HG02970 (cell line): ENCODE measurements at regions not wholly inside any gene's neighbourhood (a gene's known extent, or its start where the extent isn't known, plus 50 kb on each side); places are given as distances from the start of the nearest gene placed in this dataset.

Experiments
- ATAC-seq: cut with Tn5 transposase; IDR thresholded peaks from one replicate; pipeline ENCODE4 v1.9.1; 2021; ENCODE audit warnings: mild to moderate bottlenecking, moderate library complexity, moderate number of reproducible peaks; ENCODE audit not compliant: unreplicated experiment, low FRiP score

- ATAC-seq, result no peak
Observed at GRCh38 chr3:66796343-66796742, 201.8 kb upstream of the KBTBD8 start.

DNA sequence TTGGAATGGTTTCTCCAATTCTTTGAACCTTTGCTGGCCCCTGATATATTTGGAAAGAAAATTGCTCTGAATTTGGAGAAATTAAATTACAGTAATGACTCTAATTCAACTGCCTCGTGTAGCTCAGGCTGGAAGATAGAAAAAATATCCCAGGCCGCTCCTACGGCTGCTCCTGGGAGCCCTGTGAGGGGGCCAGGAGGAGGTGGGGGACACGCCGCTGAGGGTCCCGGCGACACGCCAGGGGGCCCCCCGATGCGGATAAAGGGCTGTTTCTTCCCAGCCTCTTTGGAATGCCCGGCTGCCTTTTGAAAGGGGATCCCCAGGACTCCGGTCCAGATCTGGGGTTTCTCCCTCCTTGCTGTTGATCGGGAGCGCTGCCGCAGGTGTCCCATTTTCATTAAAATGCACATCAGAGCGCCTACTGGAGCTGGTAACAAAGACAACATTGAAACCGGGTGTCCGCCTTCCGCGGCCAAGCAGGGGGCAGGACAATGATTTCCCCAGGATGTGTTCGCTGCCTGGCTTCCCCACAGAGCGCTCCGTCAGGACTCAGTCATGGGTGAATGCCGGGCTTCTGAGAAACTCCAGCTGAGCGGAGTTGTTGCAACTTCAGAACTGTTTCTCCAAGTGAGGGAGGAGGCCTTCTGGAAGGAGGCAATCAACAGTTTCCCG, 200.1 kb upstream of the KBTBD8 start:
- no peak for ATAC-seq

DNA sequence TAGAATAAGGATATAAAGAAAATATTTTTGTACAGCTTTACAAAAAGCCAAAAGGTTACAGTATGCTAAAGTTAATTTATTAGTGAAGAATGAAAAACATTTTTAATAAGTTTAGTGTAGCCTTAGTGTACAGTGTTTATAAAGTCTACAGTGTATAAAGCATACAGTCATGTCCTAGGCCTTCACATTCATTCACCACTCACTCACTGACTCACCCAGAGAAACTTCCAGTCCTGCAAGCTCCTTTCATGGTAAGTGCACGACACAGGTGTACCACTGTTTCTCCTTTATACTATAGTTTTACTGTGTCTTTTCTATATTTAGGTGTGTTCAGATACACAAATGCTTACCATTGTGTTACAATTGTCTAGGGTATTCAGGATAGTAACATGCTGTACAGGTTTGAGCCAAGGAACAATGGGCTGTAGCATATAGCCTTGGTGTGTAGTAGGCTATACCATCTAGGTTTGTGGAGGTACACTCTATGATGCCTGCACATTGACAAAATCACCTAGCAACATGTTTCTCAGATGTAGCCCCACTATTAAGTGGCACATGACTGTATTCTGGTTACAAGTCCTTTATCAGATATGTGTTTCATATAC, 197.1 kb upstream of the KBTBD8 start:
- no peak for ATAC-seq

DNA sequence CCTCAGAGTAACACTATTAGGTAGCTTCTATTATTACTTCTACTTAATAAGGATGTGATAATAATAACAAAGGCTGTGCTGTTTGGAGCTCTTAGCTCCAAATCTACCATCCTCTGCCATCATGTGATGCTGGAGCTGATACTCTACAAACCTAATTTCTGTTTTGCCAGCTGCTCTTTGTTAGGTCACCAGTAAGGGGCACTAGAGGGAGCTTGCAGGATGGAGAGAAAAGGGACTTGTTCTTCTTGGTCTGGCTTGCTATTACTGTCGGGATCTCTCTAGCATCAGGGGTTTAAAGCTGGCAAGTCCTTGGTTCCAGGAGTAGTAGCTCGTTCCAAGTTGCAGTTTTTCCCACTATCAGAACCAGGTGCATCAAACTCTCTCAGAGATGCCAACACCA, 194.9 kb upstream of the KBTBD8 start:
- no peak for ATAC-seq

DNA sequence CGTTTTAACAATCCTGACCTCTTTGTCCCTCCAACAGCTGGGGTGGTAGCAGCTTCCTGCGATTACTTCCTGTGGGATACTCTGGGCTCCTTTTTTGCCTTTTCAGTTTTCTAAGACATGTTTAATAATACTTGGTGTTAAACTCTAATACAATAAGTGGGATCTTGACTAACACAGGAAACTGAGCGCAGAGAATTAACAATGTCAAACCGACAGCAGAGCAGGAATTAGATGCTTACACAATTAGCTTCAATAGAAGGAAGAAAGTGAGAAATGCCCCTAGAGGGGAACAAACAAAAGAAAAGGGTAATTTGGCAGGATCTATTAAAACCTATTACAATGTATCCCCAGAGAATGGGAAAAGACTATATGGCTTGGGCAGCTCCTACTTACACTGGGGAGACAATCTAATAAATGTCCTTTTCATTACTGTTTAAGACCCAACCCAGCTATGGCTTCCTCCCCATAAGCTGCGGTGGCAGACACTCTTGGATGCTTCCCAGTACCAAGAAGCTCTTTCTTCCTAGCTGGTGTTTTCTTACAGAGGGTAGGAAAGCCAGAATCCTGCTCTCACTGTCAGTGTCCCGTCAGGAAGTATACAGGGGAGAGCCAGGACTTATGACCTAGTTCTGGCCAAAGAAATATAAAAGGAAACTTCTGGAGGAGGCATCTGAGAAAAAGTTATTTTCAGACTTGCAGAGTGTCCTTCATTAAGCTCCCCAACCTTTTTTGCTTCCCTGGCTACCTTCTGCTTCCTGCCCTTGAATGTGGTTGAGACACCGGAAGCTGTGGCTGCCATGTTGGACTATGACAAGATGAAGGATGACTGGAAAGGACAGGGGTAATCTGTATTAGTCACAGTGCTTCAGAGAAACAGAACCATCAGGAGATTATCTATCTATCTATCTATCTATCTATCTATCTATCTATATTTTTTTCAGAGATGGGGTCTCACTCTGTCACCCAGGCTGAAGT, 194.1 kb upstream of the KBTBD8 start:
- ATAC-seq, result no peak

DNA sequence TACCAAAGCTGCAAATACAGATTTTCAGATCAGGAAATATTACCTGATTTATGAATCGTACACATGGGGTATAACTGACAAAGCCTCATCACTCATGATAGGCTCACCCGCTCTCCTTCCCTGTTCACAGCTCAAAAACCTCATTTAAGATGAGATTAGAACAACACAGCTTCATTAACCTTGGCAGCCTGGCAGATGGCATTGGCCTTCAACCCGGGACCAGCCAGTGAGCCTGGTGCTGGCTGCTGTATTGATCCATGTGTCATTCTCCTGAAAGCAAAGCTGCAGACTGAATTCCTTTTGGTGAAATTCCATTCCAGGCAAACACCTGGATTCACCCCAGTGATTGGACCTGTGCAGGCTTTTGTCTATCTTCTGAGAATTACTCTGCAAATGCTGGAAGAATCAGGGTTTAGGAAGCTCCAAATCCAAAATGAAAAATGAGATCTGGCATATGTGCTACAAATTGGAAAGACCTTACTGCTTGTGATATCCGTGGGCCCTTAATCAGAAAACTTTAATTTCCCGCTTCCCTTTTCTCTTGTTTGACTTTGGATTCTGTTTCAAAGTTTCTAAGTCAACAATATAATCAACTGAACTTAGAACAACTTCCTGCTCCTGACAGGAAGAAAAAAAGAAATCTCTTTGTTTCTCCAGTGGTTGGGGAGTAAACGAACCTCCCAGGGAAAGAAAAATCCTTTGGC, 189.1 kb upstream of the KBTBD8 start:
- ATAC-seq, result no peak

- ATAC-seq, result no peak
Observed at GRCh38 chr3:66809595-66809958, 188.5 kb upstream of the KBTBD8 start.

DNA sequence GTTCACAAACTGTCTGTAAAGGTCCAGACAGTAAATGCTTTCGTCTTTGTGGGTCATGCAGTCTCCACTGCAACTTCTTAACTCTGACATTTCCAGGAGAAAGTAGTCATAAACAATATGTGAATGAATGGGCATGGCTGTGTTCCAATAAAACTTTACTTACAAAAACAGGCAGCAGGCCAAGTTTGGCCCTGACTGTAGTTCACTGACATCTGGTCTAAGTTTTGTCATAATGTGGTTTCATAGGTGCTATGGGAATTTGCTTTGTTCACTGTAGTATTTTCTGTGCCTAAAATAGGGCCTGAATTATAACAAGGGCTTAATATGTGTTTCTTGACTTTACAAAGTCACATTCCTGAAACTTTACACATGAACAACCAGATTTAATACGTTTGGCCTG, 186.0 kb upstream of the KBTBD8 start:
- ATAC-seq, result no peak

- no peak for ATAC-seq
Observed at GRCh38 chr3:66812741-66813140, 185.4 kb upstream of the KBTBD8 start.

- no peak for ATAC-seq
Observed at GRCh38 chr3:66816090-66816761, 181.9 kb upstream of the KBTBD8 start.

- ATAC-seq, result no peak
Observed at GRCh38 chr3:66817951-66818557, 180.1 kb upstream of the KBTBD8 start.

GRCh38 chr3:66819993-66820501, 178.1 kb upstream of the KBTBD8 start:
- no peak for ATAC-seq

DNA sequence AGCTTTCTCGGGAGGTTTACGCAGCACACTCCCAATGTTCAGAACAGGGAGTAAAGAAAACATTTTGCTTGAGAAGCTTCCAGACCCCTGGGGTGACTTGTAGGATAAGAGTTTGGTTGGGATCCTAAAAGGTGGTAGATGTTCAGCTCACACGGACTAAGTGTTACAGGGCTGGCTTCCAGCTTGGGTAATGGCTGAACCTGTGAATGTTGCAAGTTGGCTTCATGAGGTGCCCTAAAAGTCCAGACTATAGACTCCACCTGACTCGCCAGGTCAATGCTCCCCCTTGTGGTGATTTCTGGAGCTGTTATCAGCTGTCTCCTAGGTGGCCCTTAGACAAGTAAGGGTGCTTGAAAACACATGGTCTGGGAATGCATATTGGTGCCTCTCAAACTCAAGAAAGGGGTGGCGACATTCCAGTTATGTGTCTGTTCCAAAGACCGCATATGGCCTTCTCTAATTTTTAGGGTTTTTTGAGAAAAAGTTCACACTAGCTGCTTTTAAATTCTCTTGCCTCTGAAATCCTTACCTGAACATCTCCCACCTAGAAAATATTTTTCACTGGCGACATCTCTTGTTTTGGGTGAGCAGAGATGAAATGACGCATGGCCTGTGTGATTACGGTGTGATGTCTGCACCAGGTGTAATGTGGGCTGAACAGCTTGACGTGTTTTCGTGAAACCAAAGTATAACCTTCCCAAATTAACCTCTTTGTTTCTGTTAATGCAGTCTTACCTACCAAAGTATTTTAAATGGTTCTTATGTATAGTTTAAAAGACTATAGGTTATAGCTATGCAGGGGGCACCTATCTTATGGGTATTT, 175.7 kb upstream of the KBTBD8 start:
- no peak for ATAC-seq

- no peak for ATAC-seq
Observed at GRCh38 chr3:66823009-66823397, 175.1 kb upstream of the KBTBD8 start.

DNA sequence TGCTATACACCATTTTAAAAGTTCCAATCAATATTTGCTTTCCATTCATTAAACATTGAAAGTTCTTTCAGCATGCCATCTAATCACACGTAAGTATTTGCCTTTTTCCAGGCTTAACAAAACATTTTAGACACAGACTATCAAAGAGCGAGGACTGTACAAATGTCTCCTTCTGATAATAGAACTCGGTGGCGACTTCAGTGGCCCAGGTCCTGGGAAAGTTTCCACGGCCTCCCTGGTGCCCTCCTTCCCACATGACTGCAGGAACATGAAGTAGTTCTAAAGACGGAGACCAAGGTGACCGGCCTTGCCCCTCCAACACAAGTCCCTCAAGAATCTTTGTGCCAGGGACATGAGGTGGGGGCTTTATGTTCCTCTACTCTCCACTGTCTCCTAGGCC, 174.6 kb upstream of the KBTBD8 start:
- no peak for ATAC-seq

DNA sequence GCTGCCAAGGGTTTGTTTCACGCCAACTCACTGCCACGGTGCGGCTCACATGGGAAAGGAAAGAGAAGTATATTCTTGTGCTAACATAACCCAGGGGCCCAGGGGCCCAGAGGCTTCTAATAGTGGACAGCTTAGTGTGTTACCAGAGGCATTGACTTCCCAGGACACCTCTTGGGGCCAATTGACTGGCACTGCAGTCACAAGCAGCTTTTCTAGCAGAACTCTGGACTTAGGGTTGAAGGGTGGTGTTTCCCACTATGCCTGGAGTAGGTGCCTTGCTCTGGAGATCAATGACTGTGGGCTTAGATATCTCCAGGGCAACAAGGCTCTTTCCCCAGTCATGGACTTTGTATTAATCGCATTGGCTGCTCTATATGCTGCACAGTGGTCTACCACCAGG, 172.7 kb upstream of the KBTBD8 start:
- no peak for ATAC-seq

GRCh38 chr3:66827726-66828125, 170.4 kb upstream of the KBTBD8 start:
- ATAC-seq, result no peak

DNA sequence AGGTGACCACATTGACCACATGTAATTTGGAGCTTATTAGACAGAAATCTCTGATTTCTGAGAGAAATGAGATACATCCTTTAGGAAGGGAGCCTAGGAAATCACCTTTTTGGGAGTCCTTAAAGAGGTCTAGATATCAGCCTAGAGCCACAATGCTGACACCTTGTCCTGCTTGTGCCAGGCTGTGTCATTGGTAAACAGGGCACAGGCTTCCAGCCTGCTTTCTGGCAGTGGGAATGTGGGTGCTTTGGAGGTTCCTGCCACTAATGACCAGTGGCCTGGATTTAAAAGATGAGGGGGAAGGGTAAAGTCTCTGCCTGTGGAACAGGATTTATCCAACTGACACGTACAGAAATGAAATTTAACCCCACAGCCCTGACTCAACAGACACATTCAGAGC, 169.8 kb upstream of the KBTBD8 start:
- no peak for ATAC-seq

GRCh38 chr3:66830301-66830700, 167.8 kb upstream of the KBTBD8 start:
- no peak for ATAC-seq
